ENCODE measurements at regions not wholly inside any gene's neighbourhood (a gene's known extent, or its start where the extent isn't known, plus 50 kb on each side); places are given as distances from the start of the nearest gene placed in this dataset.
"Not testable (repeated sequence)": the region's sequence is repeated elsewhere in the genome, so short reads cannot be mapped to it uniquely, and the experiment has no call there.

DNA sequence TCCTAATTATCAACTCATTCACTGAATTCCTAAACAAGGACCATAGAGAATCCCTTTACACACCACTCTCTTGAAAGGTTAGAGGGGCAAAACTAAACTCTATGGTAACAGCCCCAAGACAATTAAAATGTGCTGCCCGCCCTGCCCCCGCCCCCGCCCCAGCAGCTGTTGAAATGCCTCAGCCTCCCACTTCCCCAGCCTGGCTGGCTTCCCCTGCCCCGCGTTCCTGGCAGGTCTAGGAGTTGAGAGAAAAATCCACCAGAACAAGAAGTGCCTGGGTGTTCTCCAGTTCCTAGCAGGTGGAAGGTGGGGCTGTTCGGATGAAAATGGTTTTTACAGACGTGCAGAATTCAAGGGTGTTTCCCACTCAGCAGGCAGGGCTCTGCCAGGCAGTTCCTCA lies 109.5 kb upstream of the ZEB1 start:
- Histone ChIP-seq H3K9me3 (no peaks in the 10 kb centered on the region), H3K27me3 (no peaks in the 10 kb centered on the region), H3K4me3 (no peak overlapping the region), H3K4me1 (no peaks in the 10 kb centered on the region), H3K36me3 (no peaks in the 10 kb centered on the region), H3K27ac (no peak overlapping the region)
- ATAC-seq (no peak), DNase-seq (no peak)
- intact Hi-C loops (cut with DNase I) = no loop called here
- TF ChIP-seq, protein P1, sequence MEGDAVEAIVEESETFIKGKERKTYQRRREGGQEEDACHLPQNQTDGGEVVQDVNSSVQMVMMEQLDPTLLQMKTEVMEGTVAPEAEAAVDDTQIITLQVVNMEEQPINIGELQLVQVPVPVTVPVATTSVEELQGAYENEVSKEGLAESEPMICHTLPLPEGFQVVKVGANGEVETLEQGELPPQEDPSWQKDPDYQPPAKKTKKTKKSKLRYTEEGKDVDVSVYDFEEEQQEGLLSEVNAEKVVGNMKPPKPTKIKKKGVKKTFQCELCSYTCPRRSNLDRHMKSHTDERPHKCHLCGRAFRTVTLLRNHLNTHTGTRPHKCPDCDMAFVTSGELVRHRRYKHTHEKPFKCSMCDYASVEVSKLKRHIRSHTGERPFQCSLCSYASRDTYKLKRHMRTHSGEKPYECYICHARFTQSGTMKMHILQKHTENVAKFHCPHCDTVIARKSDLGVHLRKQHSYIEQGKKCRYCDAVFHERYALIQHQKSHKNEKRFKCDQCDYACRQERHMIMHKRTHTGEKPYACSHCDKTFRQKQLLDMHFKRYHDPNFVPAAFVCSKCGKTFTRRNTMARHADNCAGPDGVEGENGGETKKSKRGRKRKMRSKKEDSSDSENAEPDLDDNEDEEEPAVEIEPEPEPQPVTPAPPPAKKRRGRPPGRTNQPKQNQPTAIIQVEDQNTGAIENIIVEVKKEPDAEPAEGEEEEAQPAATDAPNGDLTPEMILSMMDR (IDR thresholded peaks at IDR 0.05) = no peak

DNA sequence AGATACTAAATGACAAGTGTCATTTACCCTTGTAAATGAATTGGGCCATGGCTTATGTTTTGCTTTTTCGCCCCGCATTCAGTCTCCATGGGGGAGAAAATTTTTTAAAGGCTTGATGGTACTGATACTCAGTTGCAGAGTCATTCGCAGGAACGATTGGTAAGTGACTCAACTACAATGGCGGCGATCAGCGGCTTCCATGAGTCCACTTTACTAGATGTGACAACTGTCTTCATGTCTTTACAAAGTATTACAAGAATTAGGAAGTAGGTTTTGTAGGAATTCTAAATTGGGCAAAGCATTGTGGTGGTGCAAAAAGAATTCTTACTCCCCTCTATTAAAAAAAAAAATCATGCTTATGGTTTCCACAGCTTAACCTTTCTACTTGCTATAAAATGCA lies 108.8 kb upstream of the ZEB1 start:
- no peaks in the 10 kb centered on the region for H3K27me3 ChIP-seq
- intact Hi-C loops (cut with DNase I) = no loop called here

DNA sequence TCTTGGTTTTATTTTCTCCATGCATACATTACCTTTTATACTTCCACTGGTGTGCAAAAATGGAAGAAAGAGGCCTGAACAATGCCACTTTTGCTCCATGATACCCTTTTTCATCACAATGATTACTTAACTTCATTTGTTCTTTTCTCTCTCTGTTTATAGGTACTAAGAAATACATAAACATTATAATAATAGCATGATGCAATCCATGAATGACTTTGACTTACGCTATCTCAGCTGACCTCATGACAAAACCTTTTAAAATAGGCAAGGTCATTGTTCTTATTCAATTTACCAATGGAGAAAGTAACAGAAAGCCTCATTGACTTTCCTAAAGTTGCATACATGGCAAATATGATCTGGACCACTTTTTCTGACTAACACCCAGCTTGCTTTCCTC lies 105.1 kb upstream of the ZEB1 start:
- ATAC-seq = no peak
- no peaks in the 10 kb centered on the region for H3K4me1 ChIP-seq
- no peak overlapping the region for H3K27ac ChIP-seq
- H3K9me3 ChIP-seq = no peaks in the 10 kb centered on the region
- H3K4me3 ChIP-seq = no peak overlapping the region
- DNase-seq = no peak
- TF ChIP-seq, protein P1 (IDR thresholded peaks at IDR 0.05) = no peak
- intact Hi-C loops (cut with DNase I) = no loop called here
- H3K36me3 ChIP-seq = no peaks in the 10 kb centered on the region
- H3K27me3 ChIP-seq = no peaks in the 10 kb centered on the region

More for the DNA sequence above, 108.8 kb upstream of the ZEB1 start:
- ATAC-seq (no peak), DNase-seq (no peak)
- Histone ChIP-seq H3K9me3 (no peaks in the 10 kb centered on the region), H3K27ac (no peak overlapping the region), H3K4me1 (no peaks in the 10 kb centered on the region), H3K4me3 (no peak overlapping the region), H3K36me3 (no peaks in the 10 kb centered on the region)
- TF ChIP-seq, protein P1 (IDR thresholded peaks at IDR 0.05) = no peak

DNA sequence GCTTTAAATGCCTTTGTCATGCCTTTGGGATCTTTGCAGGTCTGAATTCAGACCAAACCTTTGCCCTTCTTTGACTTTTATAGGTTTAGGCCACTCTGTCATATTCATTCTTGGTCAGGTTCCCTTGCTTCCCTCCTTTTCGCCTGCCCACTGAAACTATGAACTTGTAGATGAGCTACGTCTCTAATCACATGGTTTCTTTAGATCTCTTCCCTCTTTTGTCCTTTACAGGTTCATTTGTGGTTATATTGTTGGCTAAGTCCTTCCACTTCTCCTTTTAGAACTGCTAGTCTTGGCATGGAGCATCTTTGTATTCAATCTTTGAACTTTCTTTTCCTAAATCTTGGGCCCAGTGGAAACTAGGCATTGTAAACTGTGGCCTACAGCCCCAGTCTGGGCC lies 104.0 kb upstream of the ZEB1 start:
- Histone ChIP-seq H3K4me3 (no peak overlapping the region), H3K4me1 (no peaks in the 10 kb centered on the region), H3K27me3 (no peaks in the 10 kb centered on the region), H3K27ac (no peak overlapping the region), H3K9me3 (no peaks in the 10 kb centered on the region), H3K36me3 (no peaks in the 10 kb centered on the region)
- TF ChIP-seq, protein P1 (IDR thresholded peaks at IDR 0.05) = no peak
- intact Hi-C loops (cut with DNase I) = no loop called here
- ATAC-seq (peak; percentile 25), DNase-seq (no peak)

DNA sequence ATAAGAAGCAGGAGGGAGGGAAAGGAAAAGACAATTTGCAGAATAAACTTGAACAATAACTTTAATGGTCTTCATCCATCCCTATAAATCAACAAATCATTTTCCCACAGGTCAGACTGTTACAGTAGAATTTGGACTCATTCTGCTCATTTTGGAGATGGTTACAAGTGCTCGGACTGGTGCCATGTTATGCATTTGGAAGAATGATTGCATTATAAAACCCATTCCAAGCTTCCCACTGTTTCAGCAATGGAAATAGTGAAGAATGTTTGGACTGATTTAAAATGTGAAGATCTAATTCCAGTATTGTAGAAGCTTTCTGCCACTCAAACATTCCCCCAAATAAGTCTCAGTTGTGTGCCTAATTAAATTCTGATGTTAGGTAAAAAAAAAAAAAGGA lies 99.7 kb upstream of the ZEB1 start:
- ATAC-seq (no peak), DNase-seq (no peak)

DNA sequence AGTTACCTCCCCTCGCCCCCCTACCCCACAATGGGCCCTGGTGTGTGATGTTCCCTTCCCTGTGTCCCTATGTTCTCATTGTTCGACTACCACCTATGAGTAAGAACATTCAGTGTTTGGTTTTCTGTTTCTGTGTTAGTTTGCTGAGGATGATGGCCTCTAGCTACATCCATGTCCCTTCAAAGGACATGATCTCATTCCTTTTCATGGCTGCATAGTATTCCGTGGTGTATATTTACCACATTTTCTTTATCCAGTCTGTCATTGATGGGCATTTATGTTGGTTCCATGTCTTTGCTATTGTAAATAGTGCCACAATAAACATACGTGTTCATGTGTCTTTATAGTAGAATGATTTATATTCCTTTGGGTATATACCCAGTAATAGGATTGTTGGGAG lies 90.2 kb upstream of the ZEB1 start:
- H3K27me3 ChIP-seq; H3K4me3 ChIP-seq; intact Hi-C loops (cut with DNase I); DNase-seq; ATAC-seq; H3K36me3 ChIP-seq; H3K9me3 ChIP-seq; H3K27ac ChIP-seq; H3K4me1 ChIP-seq: not testable (repeated sequence)

More for the DNA sequence above, 99.7 kb upstream of the ZEB1 start:
- no peaks in the 10 kb centered on the region for H3K36me3 ChIP-seq
- H3K9me3 ChIP-seq = no peaks in the 10 kb centered on the region
- no peak overlapping the region for H3K27ac ChIP-seq
- intact Hi-C loops (cut with DNase I) = no loop called here
- TF ChIP-seq, protein P1 (IDR thresholded peaks at IDR 0.05) = no peak
- no peak overlapping the region for H3K4me3 ChIP-seq
- no peaks in the 10 kb centered on the region for H3K4me1 ChIP-seq
- H3K27me3 ChIP-seq = no peaks in the 10 kb centered on the region

Data from left lung (tissue), 4 donors.